Cardiac muscle cell (in vitro differentiated cells and primary cell): ENCODE measurements at regions not wholly inside any gene's neighbourhood (a gene's known extent, or its start where the extent isn't known, plus 50 kb on each side); places are given as distances from the start of the nearest gene placed in this dataset.
"Not testable (repeated sequence)": the region's sequence is repeated elsewhere in the genome, so short reads cannot be mapped to it uniquely, and the experiment has no call there.

Experiments used
- DNase-seq, 2 donors: peaks; one replicate each; pipeline versions ENCODE4 v3.0.0 to v3.0.0-alpha.2; 2010 to 2017; ENCODE audit warnings: low read depth in 1 of 2, low spot score in 1 of 2
- H3K27ac ChIP-seq: fragments of 200-600 bp; sonication (generic); 2 replicates; pipeline ENCODE4 v1.5.1; 2016
- H3K27me3 ChIP-seq: fragments of 200-600 bp; sonication (generic); 2 replicates; pipeline ENCODE4 v1.6.0; 2016; ENCODE audit warnings: control low read depth
- H3K36me3 ChIP-seq: fragments of 200-600 bp; sonication (generic); 2 replicates; pipeline ENCODE4 v1.5.1; 2016; ENCODE audit warnings: control low read depth
- H3K4me1 ChIP-seq: fragments of 200-600 bp; sonication (generic); 2 replicates; pipeline ENCODE4 v1.8.1; 2017; ENCODE audit warnings: low read depth, mild to moderate bottlenecking, mixed run types
- H3K4me3 ChIP-seq: fragments of 200-600 bp; sonication (generic); 2 replicates; pipeline ENCODE4 v1.5.1; 2016; ENCODE audit warnings: mild to moderate bottlenecking
- H3K9me3 ChIP-seq: fragments of 200-600 bp; sonication (generic); 2 replicates; pipeline ENCODE4 v1.5.1; 2017; ENCODE audit warnings: low read depth, mild to moderate bottlenecking, control low read depth
- TF ChIP-seq, protein P1 (sequence below): IDR thresholded peaks from 2 replicates; pipeline ENCODE4 v1.5.1; 2012; ENCODE audit warnings: low read depth, mild to moderate bottlenecking, low read length

DNA sequence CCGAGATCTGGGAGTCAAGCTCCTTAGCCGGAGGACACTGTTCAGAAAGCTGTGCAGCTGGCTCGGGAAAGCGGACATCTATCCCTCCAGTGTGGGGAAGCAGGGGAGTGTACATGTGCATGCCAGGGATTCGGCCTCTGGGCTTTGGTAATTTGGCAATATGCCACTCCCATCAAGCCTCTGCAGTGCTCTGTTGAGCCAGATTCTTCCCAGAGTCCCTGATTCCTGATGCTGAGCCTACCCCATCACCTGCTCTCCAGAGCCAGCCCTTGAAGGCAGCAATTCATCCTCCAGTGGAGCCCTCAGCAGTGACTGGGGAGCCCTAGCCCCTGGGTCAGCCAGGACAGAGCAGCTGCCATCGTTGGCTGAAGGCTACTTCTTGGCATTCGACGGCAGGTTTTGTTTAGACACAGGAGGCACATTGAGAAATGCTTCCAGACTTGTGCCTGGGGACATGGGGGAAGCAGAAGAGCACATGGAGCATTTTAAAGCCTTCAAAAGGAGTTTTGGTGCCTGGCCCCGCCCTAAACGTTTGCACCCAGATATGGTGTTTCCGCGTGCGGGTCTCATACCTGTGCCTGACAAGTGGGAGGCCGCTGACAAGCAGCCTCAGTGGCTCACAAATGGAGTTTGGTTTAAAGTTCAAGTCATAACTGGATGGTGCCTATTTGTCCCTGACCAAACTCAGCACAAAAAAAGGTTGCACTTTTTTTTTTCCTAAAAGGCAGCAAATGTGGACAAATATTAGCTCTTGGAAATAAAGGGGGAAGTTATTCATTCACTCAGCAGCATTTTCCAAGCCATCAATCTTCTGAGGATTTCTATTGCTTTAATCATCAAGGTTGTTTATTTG is 272.8 kb downstream of the CYRIA start:
- Histone ChIP-seq H3K4me1 (peaks cover 6% of the 10 kb centered on the region), H3K27me3 (no peaks in the 10 kb centered on the region), H3K36me3 (no peaks in the 10 kb centered on the region), H3K27ac (no peak overlapping the region), H3K4me3 (no peak overlapping the region), H3K9me3 (no peaks in the 10 kb centered on the region)
- TF ChIP-seq, protein P1, sequence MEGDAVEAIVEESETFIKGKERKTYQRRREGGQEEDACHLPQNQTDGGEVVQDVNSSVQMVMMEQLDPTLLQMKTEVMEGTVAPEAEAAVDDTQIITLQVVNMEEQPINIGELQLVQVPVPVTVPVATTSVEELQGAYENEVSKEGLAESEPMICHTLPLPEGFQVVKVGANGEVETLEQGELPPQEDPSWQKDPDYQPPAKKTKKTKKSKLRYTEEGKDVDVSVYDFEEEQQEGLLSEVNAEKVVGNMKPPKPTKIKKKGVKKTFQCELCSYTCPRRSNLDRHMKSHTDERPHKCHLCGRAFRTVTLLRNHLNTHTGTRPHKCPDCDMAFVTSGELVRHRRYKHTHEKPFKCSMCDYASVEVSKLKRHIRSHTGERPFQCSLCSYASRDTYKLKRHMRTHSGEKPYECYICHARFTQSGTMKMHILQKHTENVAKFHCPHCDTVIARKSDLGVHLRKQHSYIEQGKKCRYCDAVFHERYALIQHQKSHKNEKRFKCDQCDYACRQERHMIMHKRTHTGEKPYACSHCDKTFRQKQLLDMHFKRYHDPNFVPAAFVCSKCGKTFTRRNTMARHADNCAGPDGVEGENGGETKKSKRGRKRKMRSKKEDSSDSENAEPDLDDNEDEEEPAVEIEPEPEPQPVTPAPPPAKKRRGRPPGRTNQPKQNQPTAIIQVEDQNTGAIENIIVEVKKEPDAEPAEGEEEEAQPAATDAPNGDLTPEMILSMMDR = no peak
- no peak for DNase-seq

DNA sequence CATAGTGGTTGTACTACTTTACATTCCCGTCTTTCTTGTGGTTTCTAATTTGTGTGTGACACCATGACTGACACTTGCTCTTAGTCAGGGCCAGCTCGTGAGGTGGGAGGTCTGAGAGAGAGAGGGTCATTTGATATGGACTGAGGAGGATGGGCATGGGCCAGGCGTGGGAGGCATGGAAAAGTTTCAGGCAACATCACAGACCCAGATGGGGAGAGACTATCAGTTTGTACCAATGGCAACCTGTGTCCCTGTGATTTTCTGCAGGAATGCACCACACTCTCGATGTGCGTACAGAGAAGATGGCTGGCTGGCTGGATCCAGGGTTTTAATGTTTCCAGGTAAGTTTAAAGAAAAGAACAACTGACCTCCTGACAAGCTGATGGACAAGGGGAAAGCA is 273.6 kb downstream of the CYRIA start:
- TF ChIP-seq, protein P1 = no peak
- Histone ChIP-seq H3K4me3 (no peak overlapping the region), H3K36me3 (no peaks in the 10 kb centered on the region), H3K9me3 (no peaks in the 10 kb centered on the region), H3K27me3 (no peaks in the 10 kb centered on the region), H3K4me1 (peaks cover 9% of the 10 kb centered on the region), H3K27ac (no peak overlapping the region)
- no peak for DNase-seq

- Histone ChIP-seq H3K4me1 (peaks cover 22% of the 10 kb centered on the region), H3K9me3 (no peaks in the 10 kb centered on the region), H3K4me3 (no peak overlapping the region), H3K27me3 (no peaks in the 10 kb centered on the region), H3K27ac (no peak overlapping the region), H3K36me3 (no peaks in the 10 kb centered on the region)
- no peak for DNase-seq
- TF ChIP-seq, protein P1 = no peak
These were observed 275.1 kb downstream of the CYRIA start for GRCh38 chr2:16390561-16390960.

GRCh38 chr2:16389611-16390010 is 276.0 kb downstream of the CYRIA start:
- H3K36me3 ChIP-seq = no peaks in the 10 kb centered on the region
- H3K27ac ChIP-seq = no peak overlapping the region
- TF ChIP-seq, protein P1 = no peak
- no peak overlapping the region for H3K4me3 ChIP-seq
- H3K9me3 ChIP-seq = no peaks in the 10 kb centered on the region
- DNase-seq = no peak
- H3K27me3 ChIP-seq = no peaks in the 10 kb centered on the region
- H3K4me1 ChIP-seq = peaks cover 29% of the 10 kb centered on the region

DNA sequence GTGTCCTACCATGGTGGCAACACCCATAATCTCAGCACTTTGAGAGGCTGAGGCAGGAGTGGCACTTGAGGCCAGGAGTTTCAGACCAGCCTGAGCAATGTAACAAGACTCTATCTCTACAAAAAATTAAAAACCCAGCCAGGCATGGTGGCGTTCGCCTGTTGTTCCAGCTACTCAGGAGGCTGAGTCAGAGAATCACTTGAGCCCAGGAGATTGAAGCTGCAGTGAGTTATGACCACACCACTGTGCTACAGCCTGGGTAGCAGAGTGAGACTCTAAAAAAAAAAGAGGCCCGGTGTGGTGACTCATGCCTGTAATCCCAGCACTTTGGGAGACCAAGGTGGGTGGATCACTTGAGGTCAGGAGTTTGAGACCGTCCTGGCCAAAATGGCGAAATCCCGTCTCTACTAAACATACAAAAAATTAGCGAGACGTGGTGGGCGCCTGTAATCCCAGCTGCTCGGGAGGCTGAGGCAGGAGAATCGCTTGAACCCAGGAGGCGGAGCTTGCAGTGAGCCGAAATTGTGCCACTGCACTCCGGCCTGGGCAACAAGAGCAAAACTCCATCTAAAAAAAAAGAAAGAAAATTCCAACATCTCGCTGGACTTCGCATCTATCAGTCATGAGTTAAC is 277.3 kb downstream of the CYRIA start:
- peaks cover 35% of the 10 kb centered on the region for H3K4me1 ChIP-seq
- H3K27ac ChIP-seq, H3K4me3 ChIP-seq, H3K27me3 ChIP-seq, H3K36me3 ChIP-seq, H3K9me3 ChIP-seq, DNase-seq: not testable (repeated sequence)

GRCh38 chr2:16387461-16387984 is 278.1 kb downstream of the CYRIA start:
- H3K4me1 ChIP-seq = peaks cover 34% of the 10 kb centered on the region

More at GRCh38 chr2:16387461-16387984, 278.1 kb downstream of the CYRIA start:
- no peaks in the 10 kb centered on the region for H3K27me3 ChIP-seq
- H3K36me3 ChIP-seq = no peaks in the 10 kb centered on the region
- H3K27ac ChIP-seq = no peak overlapping the region
- H3K4me3 ChIP-seq = no peak overlapping the region
- no peak for DNase-seq
- no peaks in the 10 kb centered on the region for H3K9me3 ChIP-seq
- TF ChIP-seq, protein P1 = no peak
